CD4-positive, alpha-beta T cell treated with Interleukin-17A for 1 hour (primary cell): ENCODE measurements at regions not wholly inside any gene's neighbourhood (a gene's known extent, or its start where the extent isn't known, plus 50 kb on each side); places are given as distances from the start of the nearest gene placed in this dataset.

Experiments
- DNase-seq: peaks from one replicate; pipeline ENCODE4 v3.0.0-alpha.2; 2020

DNA sequence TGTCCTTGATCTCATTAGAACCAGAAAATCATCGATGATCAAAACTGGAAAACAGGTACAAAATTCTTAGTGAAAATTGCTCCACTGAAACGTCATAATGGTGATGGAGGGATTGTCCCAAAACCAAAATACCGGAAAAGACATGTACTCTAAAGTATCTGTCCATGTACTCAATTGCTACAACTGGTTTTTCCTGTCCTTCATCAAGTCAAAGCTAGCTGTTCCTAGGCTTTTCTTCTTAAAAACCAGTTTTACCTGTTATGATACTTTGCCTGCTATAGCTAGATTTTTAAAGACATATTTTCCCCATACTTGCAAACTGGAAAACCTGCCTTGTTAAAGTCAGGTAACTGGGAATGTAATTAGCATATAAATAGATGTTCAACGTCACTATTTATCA, 50.5 kb upstream of the LRRC1 start:
- no peak for DNase-seq

DNA sequence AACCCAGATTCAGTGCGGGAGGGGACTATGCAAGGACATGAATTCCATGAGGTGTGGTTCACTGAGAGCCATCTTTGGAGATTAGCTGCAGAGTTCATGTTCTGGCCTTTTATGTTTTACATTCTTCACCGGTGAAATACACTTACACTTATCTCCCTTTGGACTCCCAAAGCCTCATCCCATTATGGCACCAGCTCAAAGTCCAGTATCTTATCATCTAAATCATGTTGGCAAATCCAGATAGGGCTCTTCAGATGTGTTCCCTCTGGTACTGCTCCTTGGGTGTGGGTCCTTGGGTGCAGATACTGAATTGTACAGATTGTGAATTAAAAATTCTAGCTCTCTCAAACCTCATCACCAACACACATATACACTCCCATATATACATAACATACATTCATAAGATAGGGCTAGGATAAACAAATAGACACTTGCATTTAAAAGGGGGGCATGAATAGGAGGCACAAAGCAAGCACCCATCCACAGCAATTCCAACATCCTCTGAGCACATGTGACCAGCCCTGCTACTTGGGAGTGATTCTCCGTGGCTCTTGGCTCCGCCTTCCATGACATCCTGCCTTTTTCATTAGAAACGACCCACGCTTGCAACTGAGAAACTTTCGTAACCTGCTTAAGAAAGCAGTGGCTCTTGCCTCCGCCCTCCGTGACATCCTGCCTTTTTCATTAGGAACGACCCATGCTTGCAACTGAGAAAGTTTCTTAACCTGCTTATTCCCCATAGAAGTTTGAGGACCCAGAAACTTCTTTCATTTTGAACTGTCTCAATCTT, 53.6 kb upstream of the LRRC1 start:
- no peak for DNase-seq

DNA sequence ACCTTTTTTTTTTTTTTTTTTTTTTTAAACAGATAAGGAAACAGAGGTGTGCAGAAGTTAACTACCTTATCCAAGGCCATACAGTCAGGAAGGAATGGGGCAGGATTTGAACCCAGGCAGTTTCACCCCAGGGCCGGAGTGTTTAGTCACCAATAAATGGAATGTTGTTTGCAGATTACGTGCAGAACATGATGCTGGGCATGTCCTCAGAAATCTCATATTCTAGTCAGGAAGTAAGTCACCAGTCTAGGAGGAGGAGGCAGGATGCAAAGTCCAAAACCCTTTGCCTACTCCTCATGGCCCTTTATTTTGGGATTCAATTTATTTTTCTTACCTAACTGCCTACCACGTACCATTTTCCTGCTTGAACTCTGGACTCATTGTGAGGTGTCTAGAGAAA, 57.1 kb upstream of the LRRC1 start:
- DNase-seq: no peak

DNA sequence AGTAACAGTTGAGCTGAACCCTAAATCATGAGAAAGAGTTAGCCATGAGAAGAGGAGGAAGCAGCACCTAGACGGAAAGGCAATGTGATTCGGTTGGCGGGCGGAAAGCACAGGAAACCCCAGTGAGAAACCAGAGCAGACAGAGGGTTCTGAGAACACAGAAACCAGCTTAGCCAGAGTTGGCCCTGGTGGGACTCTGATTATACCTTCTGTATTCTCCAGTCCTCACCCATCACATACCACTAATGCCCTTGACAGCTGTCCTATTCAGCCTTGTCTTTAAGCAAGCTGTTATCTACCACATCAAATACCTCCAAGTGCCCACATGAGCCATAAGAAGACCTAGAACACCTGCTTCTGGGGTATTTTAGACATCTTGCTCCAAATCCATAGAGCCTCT, 58.9 kb upstream of the LRRC1 start:
- DNase-seq: peak; percentile 6

GRCh38 chr6:53734473-53735299, 60.1 kb upstream of the LRRC1 start:
- DNase-seq: peak; percentile 19

GRCh38 chr6:53731866-53732636, 62.8 kb upstream of the LRRC1 start:
- DNase-seq: no peak

- DNase-seq: no peak
These were observed 64.0 kb upstream of the LRRC1 start for GRCh38 chr6:53730767-53731166.

DNA sequence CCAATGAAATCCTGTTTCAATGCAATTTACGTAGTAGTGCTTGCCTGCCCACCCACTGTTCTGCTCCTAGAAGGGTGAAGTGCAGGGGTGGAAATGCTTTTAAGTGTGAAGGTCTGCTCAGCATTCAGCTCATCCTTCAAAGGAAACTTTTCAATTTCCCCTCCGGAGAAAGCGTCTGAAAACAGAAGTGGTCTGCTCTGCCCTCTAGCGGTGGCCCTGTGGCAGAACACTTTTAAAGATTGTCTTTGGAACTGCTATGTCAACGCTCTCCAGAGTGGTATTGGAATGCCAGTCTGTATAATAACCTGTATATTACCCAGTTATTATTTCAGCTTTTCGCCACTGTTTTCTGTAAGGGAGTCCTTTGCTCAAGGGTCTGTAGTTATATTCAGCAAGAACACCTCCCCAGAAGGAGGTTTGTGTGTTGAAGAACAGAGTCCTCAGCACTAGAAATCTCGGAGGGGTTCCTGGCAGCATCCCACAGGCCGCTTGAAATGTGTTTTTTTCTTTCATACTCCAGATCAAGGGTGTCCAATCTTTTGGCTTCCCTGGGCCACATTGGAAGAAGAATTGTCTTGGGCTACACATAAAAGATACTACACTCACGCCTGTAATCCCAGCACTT, 63.1 kb upstream of the KLHL31 start:
- DNase-seq: peak; percentile 57

GRCh38 chr6:53727748-53728147, 62.2 kb upstream of the KLHL31 start:
- no peak for DNase-seq

DNA sequence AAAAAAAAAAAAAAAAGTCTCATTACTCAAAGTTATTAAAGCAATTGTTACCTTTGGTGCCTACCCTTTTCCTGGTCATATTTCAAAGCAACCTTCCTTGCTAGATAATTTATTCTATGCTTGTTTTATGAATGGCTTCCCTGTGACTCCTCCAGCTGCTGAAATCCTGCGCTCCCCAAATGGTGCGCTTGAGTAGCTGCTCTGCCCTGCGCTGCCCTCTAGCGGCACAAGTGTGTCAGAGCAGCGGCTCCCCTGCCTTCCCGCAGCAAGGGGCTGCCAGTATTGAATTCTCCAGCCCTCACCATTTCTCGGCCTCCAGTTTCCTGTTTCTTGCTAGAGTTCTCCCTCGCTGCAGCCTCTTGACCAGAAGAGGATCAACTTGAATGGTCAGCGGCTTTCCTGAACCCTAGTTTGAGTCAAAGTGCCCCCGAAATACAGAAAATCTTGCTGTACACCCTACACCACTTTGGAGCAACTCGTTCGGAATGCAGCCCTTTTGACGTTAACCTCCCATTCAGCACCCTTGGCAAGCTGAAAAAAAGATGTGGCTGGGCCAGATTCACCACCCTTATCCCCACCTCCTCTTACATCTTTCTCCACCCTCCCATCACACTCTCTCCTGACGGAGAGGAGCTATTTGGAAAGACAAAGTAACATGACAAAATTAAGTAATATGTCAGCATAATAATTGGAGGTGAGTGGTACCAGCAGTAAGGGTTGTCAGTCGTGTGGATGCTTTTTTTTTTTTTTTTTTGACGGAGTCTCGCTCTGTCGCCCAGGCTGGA, 60.4 kb upstream of the KLHL31 start:
- peak; percentile 73 for DNase-seq

DNA sequence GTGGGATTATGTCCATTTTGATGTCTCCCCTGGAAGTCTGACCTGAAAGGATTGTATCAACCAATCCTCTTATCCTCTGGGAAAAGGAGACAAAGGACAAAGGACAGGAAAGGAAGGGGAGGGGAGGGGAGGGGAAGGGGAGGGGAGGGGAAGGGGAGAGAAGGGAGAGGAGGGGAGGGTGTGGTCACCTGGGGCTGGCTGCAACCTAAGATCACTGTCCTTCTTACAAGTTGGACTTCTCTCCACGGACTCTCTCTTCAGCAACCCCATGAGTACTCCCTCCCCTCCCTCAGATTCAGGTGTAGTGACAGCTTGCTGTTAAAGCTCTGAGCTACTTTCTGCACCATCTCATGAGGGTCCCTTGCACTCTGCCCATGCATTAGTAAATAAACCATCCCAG, 58.9 kb upstream of the KLHL31 start:
- no peak for DNase-seq

DNA sequence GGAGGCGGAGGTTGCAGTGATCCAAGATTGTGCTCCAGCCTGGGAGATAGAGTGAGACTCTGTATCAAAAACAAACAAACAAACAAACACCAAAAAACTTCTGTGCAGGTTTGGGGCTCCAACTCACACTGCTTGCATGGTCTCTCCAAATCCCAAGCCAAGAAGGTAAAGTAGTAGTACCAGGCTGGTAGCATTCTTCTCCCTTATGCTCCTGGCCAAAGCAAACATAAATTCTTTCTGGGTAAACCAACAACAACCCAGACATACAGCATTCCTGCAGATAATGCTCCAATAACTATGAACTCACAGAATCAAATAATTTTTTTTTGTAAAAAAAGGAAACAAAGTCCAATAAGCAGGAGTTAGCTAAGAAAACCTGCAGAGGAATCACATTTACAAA, 57.8 kb upstream of the KLHL31 start:
- no peak for DNase-seq

DNA sequence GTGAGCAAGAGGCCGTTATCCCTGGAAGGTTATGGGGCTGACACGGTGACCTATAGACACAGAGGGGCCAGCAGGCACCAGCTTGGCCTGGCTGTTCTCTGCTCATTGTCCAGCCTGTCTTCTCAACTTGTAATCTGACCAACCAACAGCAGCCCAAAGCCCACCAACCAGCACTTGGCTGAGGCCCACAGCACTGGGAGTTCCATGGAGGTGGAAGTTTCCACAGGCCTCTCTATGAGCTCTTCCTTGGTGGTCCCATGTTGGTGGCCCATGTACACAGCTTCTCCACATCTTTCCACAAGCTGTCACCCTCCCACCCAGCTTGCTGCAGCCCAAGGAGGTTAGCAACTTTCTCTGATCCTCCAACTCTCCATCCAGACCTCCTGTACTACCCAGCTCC, 56.2 kb upstream of the KLHL31 start:
- DNase-seq: no peak

DNA sequence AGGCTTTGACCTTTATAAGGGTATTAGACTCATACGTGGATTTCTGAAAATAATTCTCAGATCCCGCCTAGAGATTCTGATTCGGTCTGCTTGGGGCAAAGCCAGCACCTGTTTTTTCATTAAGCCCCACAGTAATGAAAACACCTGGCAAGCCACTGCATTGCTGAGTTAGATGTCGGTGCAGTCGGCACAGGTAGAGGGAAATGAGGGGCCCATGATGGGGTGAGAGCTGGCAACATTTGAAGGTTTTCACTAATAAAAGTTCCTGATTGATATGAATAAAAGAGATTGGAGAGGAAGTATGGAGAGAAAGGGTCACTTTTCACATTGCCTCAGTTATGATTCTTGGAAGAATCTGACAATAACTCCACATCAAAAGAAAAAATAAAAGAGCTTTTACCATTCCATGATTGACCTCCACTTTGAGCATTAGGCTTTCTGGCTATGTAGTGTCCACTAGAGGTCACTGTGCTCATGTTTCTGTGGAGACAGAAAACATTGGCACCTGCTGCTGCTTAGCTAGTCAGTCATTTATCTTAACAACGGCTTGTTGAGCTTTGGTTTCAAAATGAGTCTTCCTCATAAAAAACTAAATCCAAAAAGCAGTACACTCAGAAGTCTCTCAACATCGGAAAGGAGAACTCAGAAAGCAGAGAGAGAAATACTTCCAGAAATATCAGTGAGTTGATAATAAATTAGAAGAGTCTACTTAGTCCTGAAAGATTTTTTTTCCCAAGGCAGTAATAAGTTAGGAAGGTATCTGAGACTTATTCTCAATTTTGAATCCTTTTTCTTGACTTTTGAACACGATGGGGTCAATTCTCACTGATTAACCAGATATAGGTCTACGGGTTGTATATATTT, 53.3 kb upstream of the KLHL31 start:
- peak; percentile 57 for DNase-seq

GRCh38 chr6:53717566-53717965, 52.0 kb upstream of the KLHL31 start:
- DNase-seq: no peak

- no peak for DNase-seq
These were observed 49.9 kb upstream of the KLHL31 start for GRCh38 chr6:53715434-53715833.
